PFSK-1 (cell line): ENCODE measurements at regions not wholly inside any gene's neighbourhood (a gene's known extent, or its start where the extent isn't known, plus 50 kb on each side); places are given as distances from the start of the nearest gene placed in this dataset.

Experiments
- FOXP2 ChIP-seq: optimal IDR thresholded peaks from 2 replicates; pipeline ENCODE3; 2011; ENCODE audit warnings: borderline replicate concordance, control low read depth, inconsistent platforms; ENCODE audit not compliant: insufficient read depth; ENCODE audit errors: extremely low read length, extremely low read depth
- POLR2AphosphoS5 ChIP-seq: IDR thresholded peaks from 2 replicates; pipeline ENCODE4 v1.6.1; 2012; ENCODE audit warnings: low read depth, mild to moderate bottlenecking, control low read depth, low read length, moderate library complexity
- SIN3A ChIP-seq: IDR thresholded peaks from 2 replicates; pipeline ENCODE4 v1.6.1; 2012; ENCODE audit warnings: mild to moderate bottlenecking, low read length, moderate library complexity, borderline replicate concordance; ENCODE audit not compliant: insufficient read depth
- TAF1 ChIP-seq: IDR thresholded peaks from 2 replicates; pipeline ENCODE4 v1.6.1; 2012; ENCODE audit warnings: low read length, control low read depth, borderline replicate concordance; ENCODE audit not compliant: insufficient read depth
- TF ChIP-seq, protein P1 (sequence below), 2 experiments: IDR thresholded peaks; 2 replicates each; pipeline versions ENCODE4 v1.6.1 to v1.8.0; 2011 to 2012; ENCODE audit warnings: low read depth in 2 of 2, low read length in 2 of 2, control low read depth in 1 of 2, inconsistent platforms in 1 of 2, mild to moderate bottlenecking in 1 of 2, moderate library complexity in 1 of 2; ENCODE audit not compliant: insufficient read depth in 1 of 2

DNA sequence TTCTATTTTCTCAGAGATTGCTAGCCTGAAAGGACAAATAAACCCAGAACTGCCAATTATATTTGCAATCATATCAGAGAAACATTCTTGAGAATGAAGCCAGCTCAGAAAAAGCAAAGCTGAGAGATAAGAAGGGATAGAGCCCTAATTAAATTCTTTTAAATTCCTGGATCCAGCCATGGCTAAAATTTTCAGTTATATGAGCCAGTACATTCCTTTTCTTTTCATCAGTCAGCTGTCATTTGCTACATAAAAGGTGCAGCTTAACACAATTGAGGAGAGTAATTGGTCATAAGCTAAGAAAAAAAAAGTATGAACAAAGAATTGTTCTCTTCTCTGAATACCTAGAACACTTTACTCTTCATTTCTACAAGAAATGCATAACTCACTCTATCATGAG, 303.5 kb upstream of the FIGN start:
- no peak for TF ChIP-seq FOXP2

DNA sequence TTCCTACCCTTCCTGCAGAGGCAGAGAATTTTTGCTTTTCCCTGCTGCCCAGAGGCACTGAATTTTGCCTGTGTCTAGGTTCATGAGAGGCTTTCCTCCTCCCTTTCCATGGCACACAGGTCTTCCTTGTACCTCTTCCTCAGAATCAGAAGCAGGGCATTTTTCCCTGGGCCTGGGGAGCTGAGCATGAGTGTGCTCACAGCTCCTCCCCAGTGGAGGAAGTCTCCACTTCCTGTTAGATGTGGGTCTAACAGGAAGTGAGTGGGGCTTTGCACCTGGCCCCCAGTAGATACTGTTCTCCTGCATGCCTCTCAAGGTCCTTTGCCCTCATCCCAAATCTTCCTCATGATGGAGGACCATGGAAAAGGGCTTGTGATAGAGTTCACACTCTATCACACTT, 297.2 kb upstream of the FIGN start:
- TF ChIP-seq TAF1 = no peak

DNA sequence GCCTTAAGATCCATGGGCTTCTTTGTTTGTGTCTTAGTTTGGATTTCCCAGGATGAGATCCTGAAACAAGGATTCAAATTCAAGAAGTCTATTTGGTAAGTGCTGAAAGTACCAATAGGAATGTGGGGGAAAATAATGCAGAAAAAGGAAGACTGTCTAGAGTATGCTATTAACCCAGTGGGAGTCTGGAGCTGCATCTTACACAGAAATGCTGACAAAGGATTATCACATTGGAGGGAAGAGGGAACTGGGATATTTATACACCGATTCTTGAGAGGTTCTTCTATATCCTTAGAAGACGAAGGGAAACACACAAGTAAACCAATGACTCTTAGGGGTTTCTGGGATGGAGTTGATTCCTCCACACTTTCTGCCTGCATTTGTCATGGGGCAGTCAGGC, 294.8 kb upstream of the FIGN start:
- TF ChIP-seq SIN3A (no peak), POLR2AphosphoS5 (no peak), FOXP2 (no peak), TAF1 (no peak)
- TF ChIP-seq, protein P1, sequence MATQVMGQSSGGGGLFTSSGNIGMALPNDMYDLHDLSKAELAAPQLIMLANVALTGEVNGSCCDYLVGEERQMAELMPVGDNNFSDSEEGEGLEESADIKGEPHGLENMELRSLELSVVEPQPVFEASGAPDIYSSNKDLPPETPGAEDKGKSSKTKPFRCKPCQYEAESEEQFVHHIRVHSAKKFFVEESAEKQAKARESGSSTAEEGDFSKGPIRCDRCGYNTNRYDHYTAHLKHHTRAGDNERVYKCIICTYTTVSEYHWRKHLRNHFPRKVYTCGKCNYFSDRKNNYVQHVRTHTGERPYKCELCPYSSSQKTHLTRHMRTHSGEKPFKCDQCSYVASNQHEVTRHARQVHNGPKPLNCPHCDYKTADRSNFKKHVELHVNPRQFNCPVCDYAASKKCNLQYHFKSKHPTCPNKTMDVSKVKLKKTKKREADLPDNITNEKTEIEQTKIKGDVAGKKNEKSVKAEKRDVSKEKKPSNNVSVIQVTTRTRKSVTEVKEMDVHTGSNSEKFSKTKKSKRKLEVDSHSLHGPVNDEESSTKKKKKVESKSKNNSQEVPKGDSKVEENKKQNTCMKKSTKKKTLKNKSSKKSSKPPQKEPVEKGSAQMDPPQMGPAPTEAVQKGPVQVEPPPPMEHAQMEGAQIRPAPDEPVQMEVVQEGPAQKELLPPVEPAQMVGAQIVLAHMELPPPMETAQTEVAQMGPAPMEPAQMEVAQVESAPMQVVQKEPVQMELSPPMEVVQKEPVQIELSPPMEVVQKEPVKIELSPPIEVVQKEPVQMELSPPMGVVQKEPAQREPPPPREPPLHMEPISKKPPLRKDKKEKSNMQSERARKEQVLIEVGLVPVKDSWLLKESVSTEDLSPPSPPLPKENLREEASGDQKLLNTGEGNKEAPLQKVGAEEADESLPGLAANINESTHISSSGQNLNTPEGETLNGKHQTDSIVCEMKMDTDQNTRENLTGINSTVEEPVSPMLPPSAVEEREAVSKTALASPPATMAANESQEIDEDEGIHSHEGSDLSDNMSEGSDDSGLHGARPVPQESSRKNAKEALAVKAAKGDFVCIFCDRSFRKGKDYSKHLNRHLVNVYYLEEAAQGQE (IDR thresholded peaks at IDR 0.05; ENCODE audit: insufficient read depth in 1 of 2, low read depth in 2 of 2, low read length in 2 of 2) = no peak

DNA sequence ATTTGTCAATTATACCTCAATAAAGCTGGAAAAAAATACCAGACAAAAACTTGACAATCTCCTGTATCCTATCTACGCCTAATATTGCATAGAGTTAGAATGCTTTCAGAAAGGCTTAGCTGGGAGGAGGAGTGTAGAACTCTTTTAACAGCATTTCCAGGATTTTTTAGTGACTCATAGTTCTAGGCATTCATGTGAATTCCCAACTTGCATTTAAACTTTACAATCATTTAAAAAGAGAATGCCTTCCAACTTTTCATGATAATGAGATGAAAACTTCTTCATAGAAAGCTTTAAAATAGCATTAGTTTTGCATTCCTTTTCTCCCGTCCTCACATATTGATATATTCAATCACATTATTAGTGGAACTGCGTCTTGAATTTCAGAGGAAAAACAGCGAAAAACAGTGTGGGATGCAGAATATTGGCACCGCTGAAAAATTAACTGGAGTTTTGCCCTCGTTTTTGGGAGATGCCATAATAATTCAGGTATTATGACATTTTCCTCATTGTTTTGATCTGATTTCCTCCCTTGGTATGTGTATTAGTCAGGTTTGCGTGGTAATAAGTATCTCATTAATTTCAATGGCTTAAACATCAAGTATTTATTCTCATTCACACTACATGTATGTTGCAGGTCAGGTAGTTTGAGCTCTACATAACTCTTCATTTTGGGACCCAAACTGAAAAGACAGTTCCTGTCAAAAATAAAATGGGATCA, 293.2 kb upstream of the FIGN start:
- TF ChIP-seq SIN3A (no peak), POLR2AphosphoS5 (no peak), TAF1 (no peak), FOXP2 (no peak)
- TF ChIP-seq, protein P1 (IDR thresholded peaks at IDR 0.05; ENCODE audit: insufficient read depth in 1 of 2, low read depth in 2 of 2, low read length in 2 of 2) = no peak

DNA sequence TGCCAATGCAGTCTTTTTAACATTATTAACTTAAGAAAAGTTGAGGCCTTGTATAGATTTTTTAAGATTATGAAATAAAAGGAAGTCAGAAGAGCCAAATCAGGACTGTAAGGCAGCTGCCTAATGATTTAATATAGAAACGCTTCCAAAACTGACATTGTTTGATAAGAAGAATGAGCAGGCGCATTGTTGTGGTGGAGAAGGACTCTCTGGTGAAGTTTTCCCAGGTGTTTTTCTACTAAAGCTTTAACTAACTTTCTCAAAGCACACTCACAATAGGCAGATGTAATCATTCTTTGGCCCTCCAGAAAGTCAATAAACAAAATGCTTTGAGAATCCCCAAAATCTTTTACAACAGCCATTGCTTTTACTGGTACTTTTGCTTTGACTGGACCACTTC, 288.6 kb upstream of the FIGN start:
- TF ChIP-seq TAF1 = no peak
- no peak for TF ChIP-seq POLR2AphosphoS5
- TF ChIP-seq FOXP2 = no peak
- TF ChIP-seq, protein P1 (IDR thresholded peaks at IDR 0.05; ENCODE audit: insufficient read depth in 1 of 2, low read depth in 2 of 2, low read length in 2 of 2) = no peak
- no peak for TF ChIP-seq SIN3A

DNA sequence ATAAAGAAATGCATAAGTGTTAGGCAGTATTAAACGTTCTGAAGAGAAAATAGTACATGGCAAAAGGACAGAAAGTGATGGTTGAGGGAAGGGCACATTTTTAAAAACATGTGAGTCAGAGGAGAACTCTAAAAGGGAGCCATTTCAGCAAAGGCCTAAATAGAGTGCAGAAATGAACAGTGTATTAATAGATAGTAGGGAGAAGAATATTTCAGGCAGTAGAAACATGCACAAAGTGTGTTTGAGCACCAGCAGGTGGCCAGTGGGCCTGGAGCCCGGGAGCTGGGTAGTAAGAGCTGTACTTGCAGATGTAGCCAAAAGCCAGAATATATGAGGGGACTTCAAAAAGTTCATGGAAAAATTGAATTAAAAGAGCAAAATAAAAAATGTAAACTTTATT, 288.1 kb upstream of the FIGN start:
- no peak for TF ChIP-seq POLR2AphosphoS5
